GM23248 (cell line): ENCODE measurements at regions not wholly inside any gene's neighbourhood (a gene's known extent, or its start where the extent isn't known, plus 50 kb on each side); places are given as distances from the start of the nearest gene placed in this dataset.

ENCODE experiments used
- EZH2 ChIP-seq: fragments of 200-600 bp; sonication (generic); IDR thresholded peaks from 2 replicates; pipeline ENCODE4 v1.6.1; 2018; ENCODE audit warnings: antibody characterized with exemption, mild to moderate bottlenecking; ENCODE audit not compliant: insufficient read depth, poor library complexity, severe bottlenecking
- EZH2phosphoT487 ChIP-seq: fragments of 200-600 bp; sonication (generic); IDR thresholded peaks from 2 replicates; pipeline ENCODE4 v1.6.1; 2018; ENCODE audit warnings: antibody characterized with exemption, moderate library complexity, mild to moderate bottlenecking, low read depth; ENCODE audit not compliant: insufficient read depth

GRCh38 chr9:84413301-84413700 lies 72.7 kb upstream of the SLC28A3 start:
- TF ChIP-seq EZH2phosphoT487 = no peak
- TF ChIP-seq EZH2 = no peak
